Caco-2 (cell line): ENCODE measurements at regions not wholly inside any gene's neighbourhood (a gene's known extent, or its start where the extent isn't known, plus 50 kb on each side); places are given as distances from the start of the nearest gene placed in this dataset.
"Not testable (repeated sequence)": the region's sequence is repeated elsewhere in the genome, so short reads cannot be mapped to it uniquely, and the experiment has no call there.

Experiments
- BruUV-seq: library from RNA; stranded (reverse); fragments of 400-500 nt; replicated peaks from 2 replicates; lab custom pipeline; 2021; lab: Mats Ljungman, UMichigan
- CTCF ChIA-PET: fragments of 300-600 bp; sonication (Branson Sonifier 250); formaldehyde crosslinking; loops from one replicate; lab custom pipeline; 2022; ENCODE audit warnings: antibody characterized with exemption; lab: Charles Lee
- POLR2A ChIA-PET: fragments of 300-600 bp; sonication (Branson Sonifier 250); formaldehyde crosslinking; loops from one replicate; lab custom pipeline; 2022; ENCODE audit warnings: antibody characterized with exemption; lab: Charles Lee
- DNase-seq, 2 experiments: peaks; one replicate each; pipeline versions ENCODE4 v3.0.0 to v3.0.0-alpha.2; 2020 to 2022
- H3K27me3 ChIP-seq: replicated peaks from 2 replicates; pipeline ENCODE4 v1.6.0; 2011; ENCODE audit warnings: low read length; ENCODE audit not compliant: control insufficient read depth, insufficient read depth
- H3K36me3 ChIP-seq: 2 replicates; pipeline ENCODE4 v1.5.1; 2011; ENCODE audit warnings: low read length; ENCODE audit not compliant: control insufficient read depth, insufficient read depth
- H3K4me1 ChIP-seq: fragments of 250-450 bp; sonication (Bioruptor Pico); 2 replicates; pipeline ENCODE4 v1.5.1; 2020; ENCODE audit warnings: mild to moderate bottlenecking
- H3K4me3 ChIP-seq: 2 replicates; pipeline ENCODE4 v1.5.1; 2011; ENCODE audit warnings: low read depth, mild to moderate bottlenecking, control low read depth, low read length
- H3K9me3 ChIP-seq: fragments of 250-450 bp; sonication (Bioruptor Pico); 2 replicates; pipeline ENCODE4 v1.5.1; 2020; ENCODE audit warnings: mild to moderate bottlenecking, moderate library complexity
- H3K27ac Mint-ChIP-seq: one replicate; pipeline ENCODE4 v1.8.0; 2022; ENCODE audit warnings: mixed read lengths; ENCODE audit not compliant: unreplicated experiment
- H3K27me3 Mint-ChIP-seq: one replicate; pipeline ENCODE4 v1.8.0; 2022; ENCODE audit warnings: mixed read lengths; ENCODE audit not compliant: insufficient read depth, unreplicated experiment
- H3K36me3 Mint-ChIP-seq: one replicate; pipeline ENCODE4 v1.8.0; 2022; ENCODE audit warnings: mild to moderate bottlenecking, mixed read lengths; ENCODE audit not compliant: insufficient read depth, unreplicated experiment
- H3K4me1 Mint-ChIP-seq: one replicate; pipeline ENCODE4 v1.8.0; 2022; ENCODE audit warnings: low read depth, mixed read lengths; ENCODE audit not compliant: unreplicated experiment
- H3K4me3 Mint-ChIP-seq: one replicate; pipeline ENCODE4 v1.8.0; 2022; ENCODE audit warnings: mild to moderate bottlenecking, moderate library complexity, mixed read lengths; ENCODE audit not compliant: unreplicated experiment
- H3K9me3 Mint-ChIP-seq: one replicate; pipeline ENCODE4 v1.8.0; 2022; ENCODE audit warnings: mixed read lengths; ENCODE audit not compliant: unreplicated experiment
- intact Hi-C: fragments of 100-400 bp; cut with micrococcal nuclease; formaldehyde crosslinking; loops from one replicate; pipeline ENCODE4 v1.10.0; 2022; ENCODE audit not compliant: unreplicated experiment
- TF ChIP-seq, protein P1 (sequence below), 2 experiments: fragments of 200-600 bp in 1 of 2; IDR thresholded peaks; 1 replicate in 1 of 2; 2 replicates in 1 of 2; pipeline versions ENCODE4 v1.5.1 to v1.8.0; 2011 to 2022; ENCODE audit warnings: antibody characterized with exemption in 1 of 2, control low read depth in 1 of 2, inconsistent platforms in 1 of 2, low read depth in 1 of 2, low read length in 1 of 2, mild to moderate bottlenecking in 1 of 2, moderate library complexity in 1 of 2; ENCODE audit not compliant: insufficient read depth in 1 of 2, severe bottlenecking in 1 of 2, unreplicated experiment in 1 of 2

DNA sequence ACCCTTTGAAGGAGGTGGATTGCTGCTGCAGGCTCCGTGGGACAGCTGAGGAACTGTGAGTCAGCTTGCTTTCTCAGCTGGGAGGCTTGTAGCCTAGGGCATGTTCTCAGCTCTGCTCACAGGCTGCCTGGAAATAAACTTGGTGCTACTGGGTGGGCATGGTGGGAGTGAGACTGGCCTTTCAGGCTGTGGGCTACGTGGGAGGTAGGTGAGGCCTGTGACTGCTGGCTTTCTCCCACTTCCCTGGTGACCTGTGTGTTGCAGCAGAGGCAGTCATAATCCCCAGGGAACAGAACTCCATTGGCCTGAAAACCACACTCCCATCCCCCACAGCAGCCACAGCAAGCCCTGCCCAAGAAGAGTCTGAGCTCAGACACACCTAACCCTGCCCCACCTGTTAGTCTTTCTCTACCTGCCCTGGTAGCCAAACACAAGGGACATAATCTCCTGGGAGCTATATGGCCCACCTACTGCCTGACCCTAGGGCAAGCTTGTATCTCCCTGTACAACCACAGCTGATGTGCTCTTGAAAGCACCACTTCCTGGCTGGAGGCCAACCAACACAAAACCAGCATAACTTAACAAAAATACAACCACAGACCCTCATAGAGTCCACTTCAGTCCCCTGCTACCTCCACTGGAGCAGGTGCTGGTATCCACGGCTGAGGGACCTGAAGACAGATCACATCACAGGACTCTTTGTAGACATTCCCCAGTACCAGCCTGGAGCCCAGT is 236.5 kb downstream of the SQOR start:
- no peaks in the 10 kb centered on the region for H3K36me3 ChIP-seq
- Mint-ChIP-seq H3K4me1 (no peaks in the 10 kb centered on the region), H3K4me3 (no peak overlapping the region), H3K36me3 (no peaks in the 10 kb centered on the region), H3K9me3 (peaks cover 34% of the 10 kb centered on the region), H3K27me3 (no peaks in the 10 kb centered on the region), H3K27ac (no peak overlapping the region)
- intact Hi-C loops: no loop called here
- H3K9me3 ChIP-seq: peaks cover 11% of the 10 kb centered on the region; the same call in 1 of the 2 replicates
- ChIA-PET POLR2A (no interaction called here), CTCF (no interaction called here)
- no peak for DNase-seq
- no TSS peak for BruUV-seq
- H3K4me3 ChIP-seq: no peak overlapping the region
- no peaks in the 10 kb centered on the region for H3K27me3 ChIP-seq
- TF ChIP-seq, protein P1, sequence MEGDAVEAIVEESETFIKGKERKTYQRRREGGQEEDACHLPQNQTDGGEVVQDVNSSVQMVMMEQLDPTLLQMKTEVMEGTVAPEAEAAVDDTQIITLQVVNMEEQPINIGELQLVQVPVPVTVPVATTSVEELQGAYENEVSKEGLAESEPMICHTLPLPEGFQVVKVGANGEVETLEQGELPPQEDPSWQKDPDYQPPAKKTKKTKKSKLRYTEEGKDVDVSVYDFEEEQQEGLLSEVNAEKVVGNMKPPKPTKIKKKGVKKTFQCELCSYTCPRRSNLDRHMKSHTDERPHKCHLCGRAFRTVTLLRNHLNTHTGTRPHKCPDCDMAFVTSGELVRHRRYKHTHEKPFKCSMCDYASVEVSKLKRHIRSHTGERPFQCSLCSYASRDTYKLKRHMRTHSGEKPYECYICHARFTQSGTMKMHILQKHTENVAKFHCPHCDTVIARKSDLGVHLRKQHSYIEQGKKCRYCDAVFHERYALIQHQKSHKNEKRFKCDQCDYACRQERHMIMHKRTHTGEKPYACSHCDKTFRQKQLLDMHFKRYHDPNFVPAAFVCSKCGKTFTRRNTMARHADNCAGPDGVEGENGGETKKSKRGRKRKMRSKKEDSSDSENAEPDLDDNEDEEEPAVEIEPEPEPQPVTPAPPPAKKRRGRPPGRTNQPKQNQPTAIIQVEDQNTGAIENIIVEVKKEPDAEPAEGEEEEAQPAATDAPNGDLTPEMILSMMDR (IDR thresholded peaks at IDR 0.05; ENCODE audit: insufficient read depth in 1 of 2, low read depth in 1 of 2, low read length in 1 of 2, severe bottlenecking in 1 of 2, unreplicated experiment in 1 of 2): no peak
- H3K4me1 ChIP-seq: no peaks in the 10 kb centered on the region

DNA sequence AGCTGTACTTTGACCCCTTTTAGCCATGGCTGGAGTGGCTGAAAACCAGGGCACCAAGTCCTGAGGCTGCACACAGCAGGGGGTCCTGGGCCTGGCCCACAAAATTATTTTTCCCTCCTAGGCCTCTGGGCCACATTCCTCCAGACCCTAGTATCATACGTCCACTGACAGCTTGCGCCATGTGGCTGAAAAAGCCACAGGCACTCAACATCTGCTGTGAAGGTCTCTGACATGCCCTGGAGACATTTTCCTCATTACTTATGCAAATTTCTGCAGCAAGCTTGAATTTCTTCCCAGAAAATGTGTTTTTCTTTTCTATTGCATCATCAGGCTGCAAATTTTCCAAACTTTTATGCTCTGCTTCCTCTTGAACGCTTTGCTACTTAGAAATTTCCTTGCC is 239.0 kb downstream of the SQOR start:
- H3K4me3 Mint-ChIP-seq: no peak overlapping the region
- TF ChIP-seq, protein P1 (IDR thresholded peaks at IDR 0.05; ENCODE audit: insufficient read depth in 1 of 2, low read depth in 1 of 2, low read length in 1 of 2, severe bottlenecking in 1 of 2, unreplicated experiment in 1 of 2): no peak
- H3K27me3 Mint-ChIP-seq: peaks cover 3% of the 10 kb centered on the region
- peaks cover 52% of the 10 kb centered on the region for H3K9me3 Mint-ChIP-seq
- no TSS peak for BruUV-seq
- ChIA-PET CTCF (no interaction called here), POLR2A (no interaction called here)
- H3K27me3 ChIP-seq: no peaks in the 10 kb centered on the region
- peaks cover 11% of the 10 kb centered on the region; the same call in 1 of the 2 replicates for H3K9me3 ChIP-seq
- H3K4me1 ChIP-seq: no peaks in the 10 kb centered on the region
- H3K4me3 ChIP-seq: no peak overlapping the region
- H3K27ac Mint-ChIP-seq: no peak overlapping the region
- intact Hi-C loops: no loop called here
- H3K36me3 Mint-ChIP-seq: no peaks in the 10 kb centered on the region
- no peaks in the 10 kb centered on the region for H3K36me3 ChIP-seq
- no peaks in the 10 kb centered on the region for H3K4me1 Mint-ChIP-seq
- DNase-seq: no peak

DNA sequence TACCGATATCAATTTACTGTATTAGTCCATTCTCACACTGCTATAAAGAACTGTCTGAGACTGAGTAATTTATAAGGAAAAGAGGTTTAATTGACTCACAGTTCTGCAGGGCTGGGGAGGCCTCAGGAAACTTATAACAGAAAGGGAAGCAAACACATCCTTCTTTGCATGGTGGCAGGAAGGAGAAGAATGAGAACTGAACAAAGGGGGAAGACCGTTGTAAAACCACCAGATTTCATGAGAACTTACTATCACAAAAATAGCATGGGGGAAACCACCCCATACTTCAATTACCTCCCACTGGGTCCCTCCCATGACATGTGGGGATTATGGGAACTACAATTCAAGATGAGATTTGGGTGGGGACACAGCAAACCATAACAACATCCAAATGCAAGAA is 239.7 kb downstream of the SQOR start:
- peaks cover 52% of the 10 kb centered on the region for H3K9me3 Mint-ChIP-seq
- H3K4me3 Mint-ChIP-seq, H3K36me3 ChIP-seq, intact Hi-C loops, POLR2A ChIA-PET, CTCF ChIA-PET, H3K4me3 ChIP-seq, H3K27me3 Mint-ChIP-seq, H3K4me1 ChIP-seq, H3K36me3 Mint-ChIP-seq, BruUV-seq, H3K27ac Mint-ChIP-seq, H3K4me1 Mint-ChIP-seq, H3K27me3 ChIP-seq, DNase-seq: not testable (repeated sequence)
- peaks cover 11% of the 10 kb centered on the region; the same call in 1 of the 2 replicates for H3K9me3 ChIP-seq
